Adrenal gland (tissue), 9 donors: ENCODE measurements at regions not wholly inside any gene's neighbourhood (a gene's known extent, or its start where the extent isn't known, plus 50 kb on each side); places are given as distances from the start of the nearest gene placed in this dataset.
A peak's percentile ranks its signal among the peaks of the same experiment; 100 is the strongest.

ENCODE experiments used
- DNase-seq, 7 donors: peaks; one replicate each; pipeline ENCODE4 v3.0.0-alpha.2; 2019 to 2020
- H3K27ac ChIP-seq, 5 donors: fragments of 200-600 bp; sonication (generic) in 4 of 5; 1 replicate in 3 of 5; 2 replicates in 2 of 5; pipeline versions ENCODE4 v1.5.1 to v1.8.0; 2016 to 2020; ENCODE audit warnings: mild to moderate bottlenecking in 1 of 5
- H3K27me3 ChIP-seq: fragments of 200-600 bp; 2 replicates; pipeline ENCODE4 v1.8.0; 2021
- H3K36me3 ChIP-seq, 2 donors: fragments of 200-600 bp; replicated peaks in 1 of 2; 1 replicate in 1 of 2; 2 replicates in 1 of 2; pipeline versions ENCODE4 v1.5.1 to v1.8.0; 2018 to 2022
- H3K4me1 ChIP-seq, 2 donors: fragments of 200-600 bp; replicated peaks in 1 of 2; 1 replicate in 1 of 2; 2 replicates in 1 of 2; pipeline versions ENCODE4 v1.5.1 to v1.8.0; 2018 to 2021
- H3K4me3 ChIP-seq, 4 donors: fragments of 200-600 bp; sonication (generic) in 3 of 4; one replicate each; pipeline ENCODE4 v1.5.1; 2016 to 2018
- H3K9me3 ChIP-seq, 3 donors: fragments of 200-600 bp; sonication (generic) in 1 of 3; replicated peaks in 1 of 3; 1 replicate in 2 of 3; 2 replicates in 1 of 3; pipeline versions ENCODE4 v1.5.1 to v1.8.0; 2016 to 2021
- CTCF ChIP-seq, 6 experiments: fragments of 450-650 bp in 4 of 6; fragments of 200-600 bp in 2 of 6; sonication (generic) in 1 of 6; IDR thresholded peaks; 1 replicate in 5 of 6; 2 replicates in 1 of 6; pipeline versions ENCODE4 v1.5.1 to v1.8.0; 2016 to 2021; ENCODE audit warnings: antibody characterized with exemption in 6 of 6, mild to moderate bottlenecking in 2 of 6, moderate library complexity in 1 of 6
- POLR2A ChIP-seq, 2 donors: fragments of 450-650 bp; IDR thresholded peaks; one replicate each; pipeline ENCODE4 v1.6.1; 2017; ENCODE audit warnings: antibody characterized with exemption in 2 of 2, mild to moderate bottlenecking in 2 of 2, moderate library complexity in 1 of 2
- WGBS, 4 donors: extraction: QIAGEN DNeasy Blood & Tissue Kit in 2 of 4; methylation state at CpG; one replicate each; pipeline versions ENCODE4 v1.1.5 to v1.1.7; 2013 to 2017; 5-methylcytosine and 5-hydroxymethylcytosine counted together
- intact Hi-C, 2 donors: fragments of 100-400 bp; cut with DNase I; formaldehyde crosslinking; loops; one replicate each; pipeline versions ENCODE4 v1.14.1 to v1.15.0; 2022 to 2023
- donor health status: healthy with polysubstance abuse.
- donor health status: Bipolar disorder and iron deficiency.
- donor health status: DM: yes; HTN: yes; CAD: no.
- donor health status: DM: no; HTN: no; CAD: no.
- donor health status: DM: no; HTN: no; CAD: no.

DNA sequence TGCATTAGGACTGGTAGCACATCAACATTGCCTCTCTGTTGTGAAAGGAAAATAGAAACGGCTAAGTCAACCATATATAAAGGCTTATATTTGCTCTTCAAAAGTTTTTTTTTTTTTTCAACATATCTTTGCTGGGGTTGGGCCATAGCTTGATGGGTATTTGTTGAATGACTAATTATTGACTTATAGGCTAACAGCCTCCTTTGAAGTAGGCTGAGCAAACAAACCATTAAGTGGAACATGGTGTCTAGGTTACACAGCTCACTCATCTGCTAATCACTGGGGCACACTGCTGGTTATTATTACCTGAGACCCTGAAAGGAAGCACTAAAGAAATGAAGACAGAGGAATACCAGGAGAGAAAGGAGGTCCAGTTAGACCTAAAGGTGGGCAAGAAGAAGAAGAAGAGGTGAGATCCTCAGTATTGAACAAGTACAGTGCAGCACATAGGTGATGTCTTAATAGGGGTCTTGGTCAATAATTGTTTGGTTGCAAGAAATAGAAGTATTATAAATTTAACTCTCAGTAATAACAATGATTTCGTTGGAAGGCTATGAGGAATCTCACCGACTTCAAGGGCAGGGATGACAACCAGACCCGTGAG lies 139.4 kb downstream of the RPLP1 start:
- no peaks in the 10 kb centered on the region for H3K9me3 ChIP-seq
- H3K36me3 ChIP-seq = no peaks in the 10 kb centered on the region
- no peak for TF ChIP-seq POLR2A (IDR thresholded peaks at IDR 0.05)
- no peak for TF ChIP-seq CTCF (IDR thresholded peaks at IDR 0.05)
- intact Hi-C loops = no loop called here
- H3K4me1 ChIP-seq = peaks cover 16 to 22% of the 10 kb centered on the region in 2 donors
- DNase-seq = no peak
- no peak overlapping the region for H3K4me3 ChIP-seq
- no peaks in the 10 kb centered on the region for H3K27me3 ChIP-seq
- WGBS, 4 donors = 80 to 87% (median 86%) methylated on average over 4 of the region's 4 CpGs
- no peak overlapping the region for H3K27ac ChIP-seq

GRCh38 chr15:69592954-69593353 lies 140.3 kb downstream of the RPLP1 start:
- intact Hi-C loops = no loop called here
- H3K4me3 ChIP-seq = no peak overlapping the region
- TF ChIP-seq CTCF (IDR thresholded peaks at IDR 0.05) (no peak), POLR2A (IDR thresholded peaks at IDR 0.05) (no peak)
- H3K4me1 ChIP-seq = peaks cover 16 to 22% of the 10 kb centered on the region in 2 donors
- no peak for DNase-seq
- H3K9me3 ChIP-seq = no peaks in the 10 kb centered on the region
- no peak overlapping the region for H3K27ac ChIP-seq
- WGBS, 4 donors = 80 to 91% (median 88%) methylated on average over 2 of the region's 2 CpGs
- no peaks in the 10 kb centered on the region for H3K36me3 ChIP-seq
- H3K27me3 ChIP-seq = no peaks in the 10 kb centered on the region

DNA sequence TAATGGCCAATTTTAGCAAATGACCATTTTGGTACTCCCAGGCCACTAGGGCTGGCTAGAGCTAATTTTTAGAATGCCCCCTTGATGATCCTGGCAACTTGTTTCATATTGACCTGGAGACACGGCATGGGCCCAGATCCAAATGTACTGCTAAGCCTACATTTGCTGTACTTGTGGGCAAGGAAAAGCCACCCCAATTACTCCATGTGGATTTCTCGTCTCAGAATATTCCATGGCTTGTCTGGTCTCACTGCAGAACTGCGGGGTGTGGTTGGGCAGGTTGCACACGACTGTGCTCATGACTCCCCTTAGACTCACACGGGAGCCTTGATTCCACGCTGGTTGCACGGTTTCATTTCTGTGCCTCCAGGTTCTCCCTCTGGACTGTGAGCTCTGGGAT lies 140.9 kb downstream of the RPLP1 start:
- H3K4me1 ChIP-seq = peaks cover 16 to 22% of the 10 kb centered on the region in 2 donors
- no peak for DNase-seq
- H3K4me3 ChIP-seq = no peak overlapping the region
- intact Hi-C loops = no loop called here
- TF ChIP-seq CTCF (IDR thresholded peaks at IDR 0.05) = no peak
- no peak for TF ChIP-seq POLR2A (IDR thresholded peaks at IDR 0.05)
- no peaks in the 10 kb centered on the region for H3K27me3 ChIP-seq
- 90 to 97% (median 94%) methylated on average over 3 to 7 of the region's 7 CpGs for WGBS, 4 donors
- no peaks in the 10 kb centered on the region for H3K9me3 ChIP-seq
- no peak overlapping the region for H3K27ac ChIP-seq
- H3K36me3 ChIP-seq = no peaks in the 10 kb centered on the region

DNA sequence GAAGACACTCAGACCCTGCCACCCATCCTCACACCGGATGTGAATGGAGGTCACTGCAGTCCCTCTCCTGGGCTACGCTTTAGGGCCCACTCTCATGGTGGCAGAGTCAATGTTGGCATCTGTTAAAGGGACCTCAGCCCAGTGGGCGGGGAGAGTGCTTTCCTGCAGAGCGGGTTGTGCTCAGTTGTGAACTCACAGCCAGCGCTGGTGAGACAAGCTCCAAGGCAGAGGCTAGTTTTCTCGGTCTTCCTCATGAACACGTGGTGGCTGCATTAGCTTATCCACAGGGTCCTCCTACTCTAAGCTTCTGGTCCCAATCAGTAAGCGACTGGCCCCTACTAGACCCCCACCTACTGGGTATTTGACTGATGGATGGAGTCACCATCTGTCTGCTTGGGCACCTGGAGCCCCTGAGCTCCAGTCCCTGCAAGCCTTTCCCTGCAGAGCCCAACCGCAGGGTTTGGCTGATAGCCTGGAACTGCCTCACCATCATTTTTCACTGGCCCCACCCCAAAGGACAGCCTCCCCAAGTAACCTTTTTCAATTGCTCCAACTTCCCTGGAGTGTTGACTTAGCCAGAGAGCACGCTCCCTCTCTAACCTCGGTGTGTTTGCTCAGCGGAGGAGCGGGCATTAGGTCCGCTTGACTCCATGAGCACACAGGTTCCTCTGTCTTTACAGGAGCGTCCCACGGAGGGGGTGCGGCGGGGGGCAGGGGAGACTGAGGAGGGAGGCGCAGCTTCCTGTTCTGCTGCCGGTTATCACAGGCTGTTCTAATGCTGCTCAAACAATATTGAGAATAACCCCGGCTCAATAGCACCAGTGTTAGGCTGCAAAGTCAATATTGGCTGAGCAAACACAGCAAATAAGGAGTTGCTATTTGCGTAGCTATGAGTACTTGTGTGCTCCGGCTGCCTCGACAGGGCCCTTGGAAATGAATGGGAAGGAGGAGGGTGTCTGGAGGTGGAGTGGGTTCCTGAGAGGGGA lies 141.7 kb downstream of the RPLP1 start:
- H3K4me3 ChIP-seq = no peak overlapping the region
- H3K4me1 ChIP-seq = peaks cover 16 to 22% of the 10 kb centered on the region in 2 donors
- TF ChIP-seq CTCF (IDR thresholded peaks at IDR 0.05) (no peak), POLR2A (IDR thresholded peaks at IDR 0.05) (no peak)
- 41 to 51% (median 47%) methylated on average over 17 to 24 of the region's 24 CpGs for WGBS, 4 donors
- peak in 5 of 7 donors; percentile 40 to 66 (median 59) for DNase-seq
- H3K27ac ChIP-seq = peak overlapping the region in 1 of 5 donors; percentile 16
- intact Hi-C loops = no loop called here
- no peaks in the 10 kb centered on the region for H3K27me3 ChIP-seq
- H3K9me3 ChIP-seq = no peaks in the 10 kb centered on the region
- H3K36me3 ChIP-seq = no peaks in the 10 kb centered on the region
